ENCODE measurements at regions not wholly inside any gene's neighbourhood (a gene's known extent, or its start where the extent isn't known, plus 50 kb on each side); places are given as distances from the start of the nearest gene placed in this dataset.

- Histone ChIP-seq H3K27ac (no peak overlapping the region), H3K4me1 (peaks cover 1 to 2% of the 10 kb centered on the region in 2 donors), H3K27me3 (no peaks in the 10 kb centered on the region), H3K4me3 (no peak overlapping the region), H3K9me3 (no peaks in the 10 kb centered on the region), H3K36me3 (no peaks in the 10 kb centered on the region)
- no peak for TF ChIP-seq CTCF (IDR thresholded peaks at IDR 0.05)
- TF ChIP-seq POLR2A (IDR thresholded peaks at IDR 0.05): no peak
- no peak for TF ChIP-seq POLR2AphosphoS5 (IDR thresholded peaks at IDR 0.05)
- intact Hi-C loops (cut with DNase I; ENCODE audit: low total_unique reads): loop anchor here (10.0 kb wide), 1 partner anchor 158 kb away; no protein-coding TSS in a partner anchor
- DNase-seq (ENCODE audit: low spot score in 2 of 2): no peak
Measured at GRCh38 chr6:25012657-25013056, 76.9 kb upstream of the RIPOR2 start.

- intact Hi-C loops (cut with DNase I; ENCODE audit: low total_unique reads): loop anchor here (10.0 kb wide), 1 partner anchor 158 kb away; no protein-coding TSS in a partner anchor
- DNase-seq (ENCODE audit: low spot score in 2 of 2): no peak
- Histone ChIP-seq H3K4me1 (no peaks in the 10 kb centered on the region), H3K4me3 (no peak overlapping the region), H3K27me3 (no peaks in the 10 kb centered on the region), H3K36me3 (no peaks in the 10 kb centered on the region), H3K27ac (no peak overlapping the region), H3K9me3 (no peaks in the 10 kb centered on the region)
- TF ChIP-seq POLR2AphosphoS5 (IDR thresholded peaks at IDR 0.05): no peak
- no peak for TF ChIP-seq CTCF (IDR thresholded peaks at IDR 0.05)
- TF ChIP-seq POLR2A (IDR thresholded peaks at IDR 0.05): no peak
Measured at GRCh38 chr6:25013246-25013645, 77.5 kb upstream of the RIPOR2 start.

- H3K27ac ChIP-seq: peak overlapping the region; percentile 57 to 73
- TF ChIP-seq CTCF (IDR thresholded peaks at IDR 0.05) (no peak), POLR2A (IDR thresholded peaks at IDR 0.05) (no peak), POLR2AphosphoS5 (IDR thresholded peaks at IDR 0.05) (no peak)
- no peaks in the 10 kb centered on the region for H3K27me3 ChIP-seq
- H3K9me3 ChIP-seq: no peaks in the 10 kb centered on the region
- no peak for DNase-seq (ENCODE audit: low spot score in 2 of 2)
- intact Hi-C loops (cut with DNase I; ENCODE audit: low total_unique reads): loop anchor here (10.0 kb wide), 1 partner anchor 160 kb away; no protein-coding TSS in a partner anchor
- H3K36me3 ChIP-seq: no peaks in the 10 kb centered on the region
- H3K4me1 ChIP-seq: no peaks in the 10 kb centered on the region
- no peak overlapping the region for H3K4me3 ChIP-seq
Measured at GRCh38 chr6:25014369-25014768, 78.6 kb upstream of the RIPOR2 start.

GRCh38 chr6:25014791-25015560, 79.2 kb upstream of the RIPOR2 start:
- no peaks in the 10 kb centered on the region for H3K4me1 ChIP-seq
- intact Hi-C loops (cut with DNase I; ENCODE audit: low total_unique reads): loop anchor here (10.0 kb wide), 1 partner anchor 160 kb away; no protein-coding TSS in a partner anchor
- DNase-seq (ENCODE audit: low spot score in 2 of 2): peak in 1 of 2 donors; percentile 79
- H3K9me3 ChIP-seq: no peaks in the 10 kb centered on the region
- no peaks in the 10 kb centered on the region for H3K36me3 ChIP-seq
- no peaks in the 10 kb centered on the region for H3K27me3 ChIP-seq
- peak overlapping the region; percentile 57 to 73 for H3K27ac ChIP-seq
- H3K4me3 ChIP-seq: no peak overlapping the region
- no peak for TF ChIP-seq POLR2A (IDR thresholded peaks at IDR 0.05)
- TF ChIP-seq POLR2AphosphoS5 (IDR thresholded peaks at IDR 0.05): peak in 2 of 3 donors; percentile 42 to 46
- no peak for TF ChIP-seq CTCF (IDR thresholded peaks at IDR 0.05)

- H3K27ac ChIP-seq: peak overlapping the region in 1 of 2 donors; percentile 22
- TF ChIP-seq POLR2A (IDR thresholded peaks at IDR 0.05): no peak
- no peak for TF ChIP-seq CTCF (IDR thresholded peaks at IDR 0.05)
- DNase-seq (ENCODE audit: low spot score in 2 of 2): no peak
Measured at GRCh38 chr6:25016014-25016720, 80.4 kb upstream of the RIPOR2 start.

More at GRCh38 chr6:25016014-25016720, 80.4 kb upstream of the RIPOR2 start:
- H3K4me3 ChIP-seq: no peak overlapping the region
- no peaks in the 10 kb centered on the region for H3K27me3 ChIP-seq
- no peaks in the 10 kb centered on the region for H3K9me3 ChIP-seq
- H3K4me1 ChIP-seq: no peaks in the 10 kb centered on the region
- intact Hi-C loops (cut with DNase I; ENCODE audit: low total_unique reads): loop anchor here (10.0 kb wide), 1 partner anchor 161 kb away; no protein-coding TSS in a partner anchor
- no peaks in the 10 kb centered on the region for H3K36me3 ChIP-seq
